Ovary (tissue), 7 donors: ENCODE measurements at regions not wholly inside any gene's neighbourhood (a gene's known extent, or its start where the extent isn't known, plus 50 kb on each side); places are given as distances from the start of the nearest gene placed in this dataset.

ENCODE experiments used
- DNase-seq, 5 donors: peaks; one replicate each; pipeline ENCODE4 v3.0.0-alpha.2; 2019 to 2020
- H3K27ac ChIP-seq, 2 donors: fragments of 200-600 bp; one replicate each; pipeline versions ENCODE4 v1.5.1 to v1.8.0; 2019 to 2022
- H3K27me3 ChIP-seq: fragments of 200-600 bp; one replicate; pipeline ENCODE4 v1.8.0; 2022
- H3K36me3 ChIP-seq: fragments of 200-600 bp; sonication (generic); one replicate; pipeline ENCODE4 v1.5.1; 2019
- H3K4me1 ChIP-seq: one replicate; pipeline ENCODE4 v1.8.1; 2013; ENCODE audit warnings: mild to moderate bottlenecking, moderate library complexity; ENCODE audit not compliant: insufficient read depth
- H3K4me3 ChIP-seq: fragments of 200-600 bp; sonication (generic); one replicate; pipeline ENCODE4 v1.5.1; 2017
- H3K9me3 ChIP-seq, 2 donors: fragments of 200-600 bp in 1 of 2; sonication (generic) in 1 of 2; one replicate each; pipeline versions ENCODE4 v1.5.1 to v1.8.1; 2013 to 2019; ENCODE audit warnings: mild to moderate bottlenecking in 1 of 2, moderate library complexity in 1 of 2
- CTCF ChIP-seq, 3 donors: fragments of 450-650 bp in 2 of 3; fragments of 200-600 bp in 1 of 3; IDR thresholded peaks; one replicate each; pipeline versions ENCODE4 v1.5.1 to v1.8.0; 2016 to 2022; ENCODE audit warnings: antibody characterized with exemption in 3 of 3, mild to moderate bottlenecking in 1 of 3
- EP300 ChIP-seq: sonication (generic); formaldehyde crosslinking; IDR thresholded peaks from one replicate; pipeline ENCODE4 v1.6.1; 2017; ENCODE audit warnings: antibody characterized with exemption
- POLR2A ChIP-seq: fragments of 450-650 bp; IDR thresholded peaks from one replicate; pipeline ENCODE4 v1.6.1; 2017; ENCODE audit warnings: antibody characterized with exemption, mild to moderate bottlenecking, moderate library complexity
- WGBS, 3 donors: extraction: QIAGEN DNeasy Blood & Tissue Kit in 1 of 3; methylation state at CpG; one replicate each; pipeline versions ENCODE4 v1.1.5 to v1.1.7; 2013 to 2017; 5-methylcytosine and 5-hydroxymethylcytosine counted together
- intact Hi-C, 4 donors: fragments of 100-400 bp; cut with DNase I; formaldehyde crosslinking; loops; one replicate each; pipeline versions ENCODE4 v1.11.0 to v1.15.1; 2022 to 2023
- donor health status: DM: no; HTN: no; CAD: no; lungs with moderate emphysema.
- donor health status: DM: no; HTN: no; CAD: no.
- donor health status: Bipolar disorder and iron deficiency.
- donor health status: DM: no; HTN: no; CAD: no.
- donor health status: DM: yes; HTN: yes; CAD: no.

GRCh38 chr4:144816668-144817067, 170.7 kb downstream of the HHIP start:
- no peaks in the 10 kb centered on the region for H3K9me3 ChIP-seq
- no peak for DNase-seq
- no peaks in the 10 kb centered on the region for H3K36me3 ChIP-seq
- no peaks in the 10 kb centered on the region for H3K27me3 ChIP-seq
- no peaks in the 10 kb centered on the region for H3K4me1 ChIP-seq
- TF ChIP-seq CTCF (IDR thresholded peaks at IDR 0.05) (no peak), EP300 (no peak), POLR2A (no peak)
- H3K27ac ChIP-seq, result no peak overlapping the region
- intact Hi-C loops, result loop anchor here in 1 of 4 donors (2.0 kb wide), 1 partner anchor 18 kb away; no protein-coding TSS in a partner anchor
- no peak overlapping the region for H3K4me3 ChIP-seq

GRCh38 chr4:144817081-144817480, 171.1 kb downstream of the HHIP start:
- intact Hi-C loops, result loop anchor here in 1 of 4 donors (2.0 kb wide), 1 partner anchor 18 kb away; no protein-coding TSS in a partner anchor
- H3K4me1 ChIP-seq, result no peaks in the 10 kb centered on the region
- no peak for TF ChIP-seq EP300
- no peak for TF ChIP-seq POLR2A
- no peak for TF ChIP-seq CTCF (IDR thresholded peaks at IDR 0.05)

GRCh38 chr4:144818136-144818535, 172.2 kb downstream of the HHIP start:
- WGBS, 3 donors, result 95 to 99% (median 97%) methylated on average over 3 of the region's 3 CpGs
- no peaks in the 10 kb centered on the region for H3K4me1 ChIP-seq
- no peaks in the 10 kb centered on the region for H3K36me3 ChIP-seq
- H3K27ac ChIP-seq, result no peak overlapping the region
- no peak for TF ChIP-seq EP300
- no peak for TF ChIP-seq CTCF (IDR thresholded peaks at IDR 0.05)
- no peak for TF ChIP-seq POLR2A
- H3K9me3 ChIP-seq, result no peaks in the 10 kb centered on the region
- intact Hi-C loops, result loop anchor here in 1 of 4 donors (1.0 kb wide), 1 partner anchor 34 kb away; no protein-coding TSS in a partner anchor
- H3K4me3 ChIP-seq, result no peak overlapping the region
- no peaks in the 10 kb centered on the region for H3K27me3 ChIP-seq
- no peak for DNase-seq

More at GRCh38 chr4:144817081-144817480, 171.1 kb downstream of the HHIP start:
- H3K4me3 ChIP-seq, result no peak overlapping the region
- no peaks in the 10 kb centered on the region for H3K9me3 ChIP-seq
- no peaks in the 10 kb centered on the region for H3K27me3 ChIP-seq
- no peaks in the 10 kb centered on the region for H3K36me3 ChIP-seq
- no peak for DNase-seq
- H3K27ac ChIP-seq, result no peak overlapping the region

GRCh38 chr4:144819591-144819990, 173.6 kb downstream of the HHIP start:
- Histone ChIP-seq H3K9me3 (no peaks in the 10 kb centered on the region), H3K27me3 (no peaks in the 10 kb centered on the region), H3K27ac (no peak overlapping the region), H3K4me1 (no peaks in the 10 kb centered on the region), H3K36me3 (no peaks in the 10 kb centered on the region), H3K4me3 (no peak overlapping the region)
- TF ChIP-seq POLR2A (no peak), EP300 (no peak), CTCF (IDR thresholded peaks at IDR 0.05) (no peak)
- WGBS, 3 donors, result 19 to 37% (median 25%) methylated on average over 3 of the region's 3 CpGs
- DNase-seq, result no peak
- intact Hi-C loops, result no loop called here
